ENCODE measurements at regions not wholly inside any gene's neighbourhood (a gene's known extent, or its start where the extent isn't known, plus 50 kb on each side); places are given as distances from the start of the nearest gene placed in this dataset.
"Not testable (repeated sequence)": the region's sequence is repeated elsewhere in the genome, so short reads cannot be mapped to it uniquely, and the experiment has no call there.

DNA sequence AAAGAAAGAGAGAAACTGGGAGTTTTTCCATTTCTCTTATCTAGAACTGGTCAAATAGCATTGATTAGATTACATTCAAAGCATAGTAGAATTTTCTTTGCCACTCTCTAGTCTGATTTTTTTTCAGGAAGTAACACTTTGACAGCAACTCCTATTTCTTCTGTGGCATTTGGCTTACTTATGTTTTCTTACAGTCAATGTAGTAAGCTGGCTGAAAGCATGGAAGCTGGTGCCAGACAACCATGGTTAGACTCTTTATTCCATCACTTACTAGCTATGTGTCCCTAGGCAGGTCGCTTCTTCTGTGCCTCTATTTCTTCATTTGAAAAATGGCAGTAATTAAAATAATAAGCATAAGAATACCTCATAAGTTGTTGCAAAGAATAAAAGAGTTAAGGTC is 54.2 kb upstream of the OPRM1 start:
- DNase-seq: no peak

DNA sequence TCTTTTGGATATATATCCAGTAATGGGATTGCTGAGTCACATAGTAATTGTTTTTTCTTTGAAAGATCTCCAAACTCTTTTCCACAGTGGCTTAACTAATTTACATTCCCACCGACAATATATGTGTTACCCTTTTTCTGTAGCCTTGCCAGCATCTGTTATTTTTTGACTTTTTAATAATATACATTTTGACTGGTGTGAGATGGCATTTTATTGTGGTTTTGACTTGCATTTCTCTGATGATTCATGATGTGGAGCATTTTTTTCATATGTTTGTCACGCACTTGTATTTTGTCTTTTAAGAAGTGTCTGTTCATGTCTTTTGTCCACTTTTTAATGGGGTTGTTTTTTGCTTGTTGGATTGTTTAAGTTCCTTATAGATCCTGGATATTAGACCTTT is 58.9 kb upstream of the OPRM1 start:
- DNase-seq: no peak

DNA sequence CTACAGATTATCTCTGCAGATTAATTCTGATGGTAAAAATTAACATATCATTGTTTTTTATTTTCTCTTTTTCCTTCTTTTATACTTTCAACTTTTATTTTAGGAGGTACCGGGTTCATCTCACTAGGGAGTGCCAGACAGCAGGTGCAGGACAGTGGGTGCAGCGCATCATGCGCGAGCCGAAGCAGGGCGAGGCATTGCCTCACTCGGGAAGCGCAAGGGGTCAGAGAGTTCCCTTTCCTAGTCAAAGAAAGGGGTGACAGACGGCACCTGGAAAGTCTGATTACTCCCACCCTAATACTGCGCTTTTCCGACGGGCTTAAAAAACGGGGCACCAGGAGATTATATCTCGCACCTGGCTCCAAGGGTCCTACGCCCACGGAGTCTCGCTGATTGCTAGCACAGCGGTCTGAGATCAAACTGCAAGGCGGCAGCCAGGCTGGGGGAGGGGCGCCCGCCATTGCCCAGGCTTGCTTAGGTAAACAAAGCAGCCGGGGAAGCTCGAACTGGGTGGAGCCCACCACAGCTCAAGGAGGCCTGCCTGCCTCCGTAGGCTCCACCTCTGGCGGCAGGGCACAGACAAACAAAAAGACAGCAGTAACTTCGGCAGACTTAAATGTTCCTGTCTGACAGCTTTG is 60.0 kb upstream of the OPRM1 start:
- not testable (repeated sequence) for DNase-seq

DNA sequence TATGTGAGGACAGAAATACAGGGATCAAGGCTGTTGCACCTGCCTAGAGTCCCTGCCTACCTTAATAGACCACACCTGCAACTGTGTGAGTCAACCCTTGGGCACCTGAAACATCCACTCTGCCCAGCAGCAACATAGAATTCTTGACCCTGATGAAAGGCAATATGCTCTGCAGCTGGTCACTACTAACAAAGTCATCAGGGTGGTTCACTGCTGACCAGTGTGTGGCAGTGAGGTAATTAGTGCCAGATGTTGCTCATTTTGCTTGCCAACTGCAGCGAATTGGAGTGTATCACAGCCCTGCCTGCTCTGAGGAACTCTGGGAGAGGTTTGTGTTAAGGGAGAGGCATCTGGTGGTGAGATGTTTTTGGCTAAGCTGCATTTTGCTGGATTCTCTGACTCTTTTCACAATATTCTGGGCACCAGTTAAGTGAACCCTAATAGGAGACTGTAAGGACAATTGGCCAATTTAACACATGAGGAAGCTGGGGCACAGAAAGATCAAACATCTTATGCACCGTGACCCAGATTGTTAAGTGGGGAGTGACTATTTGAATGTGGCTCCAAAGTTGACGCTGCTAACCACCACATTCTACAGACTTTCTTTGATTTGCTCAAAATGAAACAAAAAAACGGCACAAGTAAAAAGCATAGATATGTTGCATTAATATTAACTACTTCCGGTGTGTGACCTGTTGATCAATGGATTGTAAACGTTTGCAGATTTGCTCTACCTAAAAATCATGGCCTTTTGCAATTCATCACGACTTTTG is 61.9 kb upstream of the OPRM1 start:
- DNase-seq: no peak

DNA sequence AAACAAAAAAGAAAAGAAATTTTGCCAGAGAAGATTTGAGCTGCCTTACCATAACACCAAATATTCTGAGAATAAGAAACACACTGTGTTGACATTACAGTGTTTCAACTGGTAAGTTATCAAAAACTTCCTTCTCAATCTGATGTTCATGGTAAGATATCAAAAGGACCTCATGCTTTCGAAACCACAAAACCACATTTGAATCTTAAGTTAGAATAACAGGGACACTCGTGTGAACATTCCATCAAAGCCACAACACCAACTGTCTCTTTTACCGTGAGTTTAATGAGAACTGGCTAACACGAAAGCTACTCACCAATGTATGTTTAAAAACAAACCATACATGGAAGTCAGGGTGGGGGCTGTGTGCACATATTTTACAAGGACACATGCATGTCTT is 73.0 kb upstream of the OPRM1 start:
- no peak for DNase-seq

- no peak for DNase-seq
These were observed 75.7 kb upstream of the OPRM1 start for GRCh38 chr6:153963352-153963751.

GRCh38 chr6:153962555-153962954 is 76.5 kb upstream of the OPRM1 start:
- DNase-seq: no peak

DNA sequence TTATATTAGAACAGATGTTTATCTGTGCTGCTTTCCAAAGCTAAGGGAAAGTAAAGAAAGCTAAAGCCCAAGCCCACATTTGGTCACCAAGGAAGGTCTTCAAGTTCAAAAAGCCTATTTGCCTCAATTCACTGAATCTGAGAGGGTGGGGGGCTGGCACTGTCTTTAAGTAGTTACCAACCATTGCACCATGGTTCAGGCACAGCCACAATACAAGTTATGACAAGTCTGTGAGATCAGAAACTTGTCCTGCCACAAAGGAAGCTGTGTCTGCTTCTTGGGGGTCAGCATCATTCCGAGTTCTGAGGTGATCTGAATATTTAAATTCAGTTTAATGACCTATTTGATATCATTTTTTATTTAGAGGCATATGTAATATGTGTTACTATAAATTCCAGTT is 78.3 kb upstream of the OPRM1 start:
- DNase-seq: no peak

GRCh38 chr6:153960281-153960680 is 78.8 kb upstream of the OPRM1 start:
- DNase-seq: no peak

- DNase-seq: peak; percentile 7
These were observed 79.8 kb upstream of the OPRM1 start for GRCh38 chr6:153959276-153959675.

GRCh38 chr6:153958860-153959259 is 80.2 kb upstream of the OPRM1 start:
- no peak for DNase-seq

DNA sequence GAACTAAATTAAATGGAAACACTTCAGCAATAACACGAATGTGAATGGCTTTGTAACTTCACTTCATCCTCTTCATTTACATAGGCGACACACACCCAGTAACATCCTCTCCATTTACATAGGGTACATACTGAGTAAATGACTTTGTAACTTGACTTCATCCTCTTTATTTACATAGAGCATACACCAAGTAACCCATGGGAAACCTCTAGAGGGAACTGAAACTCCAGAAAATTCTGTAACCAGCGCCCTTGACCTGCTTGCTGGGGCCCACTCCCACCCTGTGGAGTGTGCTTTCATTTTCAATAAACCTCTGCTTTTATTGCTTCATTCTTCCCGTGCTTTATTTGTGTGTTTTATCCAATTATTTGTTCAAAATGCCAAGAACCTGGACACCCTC is 81.6 kb upstream of the OPRM1 start:
- no peak for DNase-seq

- peak; percentile 48 for DNase-seq
These were observed 82.2 kb upstream of the OPRM1 start for GRCh38 chr6:153956808-153957207.

DNA sequence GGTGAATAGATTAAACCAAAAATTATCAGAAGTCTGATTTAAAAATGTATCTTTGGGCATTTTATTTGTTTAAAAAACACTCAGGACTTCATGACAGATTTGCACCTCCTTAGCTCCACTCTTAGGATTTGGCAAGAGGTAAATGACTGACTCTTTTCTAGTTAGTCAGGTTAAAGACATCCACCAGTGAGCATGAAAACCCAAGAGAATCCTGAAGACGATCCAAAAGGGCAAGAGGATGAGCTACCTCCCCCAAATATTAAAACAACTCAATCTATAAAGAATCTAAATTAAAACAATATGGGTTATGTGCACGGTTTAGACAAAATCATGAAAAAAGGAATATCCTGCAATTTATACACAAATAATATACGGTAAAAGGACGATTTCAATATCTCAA is 89.4 kb upstream of the OPRM1 start:
- DNase-seq: no peak

DNA sequence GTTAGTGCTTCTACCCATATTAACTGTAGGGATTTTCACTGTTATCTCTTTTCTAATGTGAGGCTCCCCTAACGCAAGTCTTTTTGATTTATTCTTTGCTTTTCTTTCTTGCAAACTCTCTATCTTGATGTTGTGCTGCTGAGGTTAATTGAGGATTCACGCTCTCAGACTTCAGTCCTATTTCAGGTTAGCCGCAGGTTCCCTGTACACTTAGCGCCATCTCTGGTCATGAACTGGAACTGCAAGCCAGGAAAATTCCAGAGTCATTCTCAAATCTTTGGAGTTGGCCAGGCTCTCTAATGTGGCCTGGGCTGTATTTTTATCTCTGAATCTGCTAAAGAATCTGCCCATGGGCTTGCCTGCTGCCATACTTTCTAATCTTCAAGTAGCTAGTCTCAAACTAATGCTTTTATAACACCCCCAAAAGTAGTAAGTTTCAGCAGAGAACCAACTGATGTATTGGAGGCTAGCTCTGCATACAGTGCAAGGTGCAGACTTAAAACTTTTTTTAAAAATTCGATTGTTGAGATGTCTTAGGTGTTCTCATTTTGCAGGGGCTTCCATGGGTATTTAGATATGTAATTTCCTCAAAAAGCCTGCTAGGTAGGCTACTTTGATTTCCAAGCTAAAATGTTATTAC is 91.1 kb upstream of the OPRM1 start:
- DNase-seq: peak; percentile 8

- no peak for DNase-seq
These were observed 94.8 kb upstream of the OPRM1 start for GRCh38 chr6:153944201-153944600.

- no peak for DNase-seq
These were observed 96.7 kb upstream of the OPRM1 start for GRCh38 chr6:153942361-153942760.

DNA sequence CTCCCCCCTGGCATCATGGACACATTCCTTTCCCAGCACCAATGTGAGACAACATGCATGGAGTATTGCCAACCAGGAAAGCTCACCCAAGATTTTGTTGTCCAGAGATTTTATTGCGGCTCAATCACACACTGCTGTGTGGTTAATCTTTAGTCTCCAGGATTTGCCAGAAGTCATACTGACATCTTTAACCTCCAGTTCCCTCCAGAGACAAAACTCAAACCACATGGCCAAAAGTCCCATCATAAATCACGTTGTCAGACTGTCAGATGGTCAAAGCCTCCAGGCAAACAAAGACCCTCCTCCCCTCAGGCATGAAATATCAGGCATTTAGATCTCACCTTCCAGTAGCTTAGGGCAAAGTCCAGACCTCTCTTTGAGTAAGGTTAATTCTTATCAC is 97.3 kb upstream of the OPRM1 start:
- no peak for DNase-seq

DNA sequence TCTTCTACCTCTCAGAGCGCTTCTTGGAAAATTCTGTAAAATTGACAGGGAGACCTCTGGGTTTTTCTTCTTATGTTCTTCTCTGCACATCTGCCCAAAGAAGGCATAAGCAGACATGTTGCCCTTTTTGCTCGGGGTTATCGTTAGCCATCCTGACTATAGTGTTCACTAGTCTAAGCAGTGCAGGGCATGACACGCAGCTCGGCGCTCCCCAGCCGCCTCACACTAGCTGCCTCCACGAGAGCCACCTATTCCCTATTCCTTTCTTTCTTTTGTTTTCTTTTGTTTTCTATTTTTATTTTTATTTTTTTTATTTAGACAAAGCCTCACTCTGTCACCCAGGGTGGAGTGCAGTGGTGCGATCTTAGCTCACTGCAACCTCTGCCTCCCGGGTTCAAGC is 100.2 kb upstream of the OPRM1 start:
- DNase-seq: no peak

GRCh38 chr6:153931431-153931830 is 107.6 kb upstream of the OPRM1 start:
- no peak for DNase-seq

DNA sequence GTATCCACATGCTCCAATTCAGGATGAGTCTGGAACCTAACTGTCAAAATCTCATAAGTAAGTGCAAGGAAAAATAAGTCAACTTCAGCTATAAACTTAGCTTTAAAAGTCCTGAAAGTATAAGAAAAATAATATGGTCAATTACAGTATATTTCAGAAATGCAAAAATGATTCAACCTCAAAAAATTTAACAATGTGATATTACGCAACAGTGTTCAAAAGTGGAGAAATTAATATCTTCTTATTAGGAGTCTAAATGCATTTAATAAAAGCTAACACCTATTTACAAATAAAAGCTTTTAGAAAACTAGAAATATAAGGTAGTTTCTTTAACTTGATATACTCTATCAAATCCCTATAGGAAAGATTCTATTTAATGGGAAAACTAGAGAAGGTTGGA is 111.2 kb upstream of the OPRM1 start:
- DNase-seq: no peak

GRCh38 chr6:153898360-153899059 is 140.5 kb upstream of the OPRM1 start:
- no peak for DNase-seq

- no peak for DNase-seq
These were observed 156.6 kb upstream of the OPRM1 start for GRCh38 chr6:153882411-153882810.

DNA sequence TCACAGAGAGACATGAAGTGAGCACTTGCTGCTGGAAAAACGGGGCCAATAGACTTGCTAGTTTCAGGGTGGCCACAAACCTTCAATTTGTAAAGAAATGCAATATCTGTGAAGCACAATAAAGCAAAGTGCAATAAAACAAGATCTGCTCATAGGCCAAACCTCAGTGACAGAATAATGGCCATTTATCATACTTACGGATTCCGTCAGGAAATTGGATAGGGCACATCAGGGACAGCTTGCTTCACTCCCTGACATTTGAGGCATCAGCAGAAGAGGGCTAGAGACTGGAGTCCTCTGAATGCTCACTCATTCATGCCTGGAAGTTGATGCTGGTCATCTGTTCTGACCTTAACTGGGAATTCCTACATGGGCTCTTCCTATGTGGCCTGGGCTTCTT is 165.5 kb upstream of the OPRM1 start:
- DNase-seq: no peak

Data from NCI-H226 (cell line).